EH (cell line): ENCODE measurements at regions not wholly inside any gene's neighbourhood (a gene's known extent, or its start where the extent isn't known, plus 50 kb on each side); places are given as distances from the start of the nearest gene placed in this dataset.

Source experiments
- DNase-seq: peaks from one replicate; pipeline ENCODE4 v3.0.0-alpha.2; 2015; ENCODE audit warnings: low read depth

DNA sequence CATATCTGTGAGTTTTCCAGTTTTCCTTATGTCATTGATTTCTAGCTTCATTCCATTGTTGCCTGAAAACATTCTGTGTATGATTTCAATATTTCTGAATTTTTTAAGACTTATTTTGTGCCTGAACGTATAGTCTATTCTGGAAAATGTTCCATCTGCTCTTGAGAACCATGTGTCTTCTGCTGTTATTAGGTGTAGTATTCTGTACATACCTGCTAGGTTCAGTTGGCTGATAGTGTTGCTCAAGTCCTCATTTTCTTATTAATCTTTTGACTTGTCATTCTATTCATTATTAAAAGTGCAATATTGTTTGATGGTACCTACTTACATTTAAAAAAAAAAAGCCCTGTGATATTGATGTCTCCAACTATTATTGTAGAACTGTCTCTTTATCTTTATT is 869.8 kb upstream of the MAN1A1 start:
- no peak for DNase-seq

DNA sequence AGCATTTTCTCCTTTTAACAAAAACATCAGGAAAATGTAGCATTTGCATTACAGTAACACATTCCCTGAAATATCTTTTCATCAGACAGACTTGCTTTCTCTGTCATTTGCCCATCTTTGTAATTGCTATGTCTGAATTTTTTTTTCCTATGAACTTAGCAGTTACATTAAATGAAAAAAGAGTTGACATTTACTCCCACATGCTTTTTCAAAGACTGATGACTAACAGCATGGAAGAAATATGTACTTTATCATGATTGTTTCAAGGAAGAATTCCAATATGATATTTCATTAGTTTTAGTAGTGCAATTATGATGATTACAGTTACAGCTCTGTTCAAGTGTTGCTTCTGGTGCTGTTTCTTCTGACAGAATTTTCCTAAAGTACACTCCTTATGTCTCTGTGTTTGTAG is 864.5 kb upstream of the MAN1A1 start:
- no peak for DNase-seq

DNA sequence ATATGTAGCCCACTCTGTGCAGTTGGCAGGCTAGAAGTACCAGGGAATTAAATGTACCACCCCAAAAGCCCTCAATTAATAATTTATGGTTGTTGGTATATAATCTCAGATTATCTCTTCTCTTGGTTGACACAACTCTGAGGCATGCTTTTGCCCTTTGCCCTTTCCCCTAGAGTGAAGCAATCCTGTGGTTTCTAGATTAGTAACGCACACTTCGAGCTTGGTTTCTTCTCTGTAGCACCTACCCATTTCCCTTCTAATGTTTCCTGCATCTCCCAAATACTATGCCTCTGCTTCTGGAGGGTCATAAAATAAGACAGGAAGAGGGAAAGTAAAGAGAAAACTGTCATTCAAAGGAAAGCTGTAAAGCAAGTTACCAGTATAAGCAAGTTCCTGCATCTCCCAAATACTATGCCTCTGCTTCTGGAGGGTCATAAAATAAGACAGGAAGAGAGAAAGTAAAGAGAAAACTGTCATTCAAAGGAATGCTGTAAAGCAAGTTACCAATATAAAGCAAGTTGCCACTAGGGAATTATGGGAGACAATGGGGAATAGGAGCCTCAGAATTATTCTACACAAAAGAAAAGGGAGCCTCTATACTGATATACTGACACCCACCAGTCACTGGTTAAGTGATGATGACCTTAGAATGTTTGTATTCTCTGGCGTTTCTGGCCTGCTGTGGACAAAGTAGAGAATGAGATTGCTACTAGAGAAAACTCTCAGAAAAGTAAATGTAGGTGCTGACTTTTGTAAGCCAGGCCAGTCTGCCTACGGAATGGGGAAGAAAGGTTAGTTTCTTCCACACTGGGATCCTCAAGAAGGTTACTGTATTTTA is 862.6 kb upstream of the MAN1A1 start:
- DNase-seq: no peak

DNA sequence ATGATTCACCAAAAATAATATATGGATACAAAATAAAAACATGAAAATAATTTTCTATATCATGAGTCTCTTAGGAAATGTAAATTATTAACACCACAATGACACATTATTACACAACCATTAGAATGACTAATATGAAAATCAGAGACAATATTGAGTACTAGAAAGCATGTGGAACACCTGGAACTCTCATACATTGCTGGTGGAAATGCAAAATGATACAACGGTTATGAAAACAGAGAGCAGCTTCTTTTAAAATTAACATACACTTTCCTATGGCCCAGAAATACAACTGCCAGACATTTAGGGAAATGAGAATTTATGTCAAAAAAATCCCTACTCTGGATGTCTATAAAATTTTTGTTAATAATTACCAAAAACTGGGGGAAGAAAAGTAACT is 853.3 kb upstream of the MAN1A1 start:
- DNase-seq: no peak

DNA sequence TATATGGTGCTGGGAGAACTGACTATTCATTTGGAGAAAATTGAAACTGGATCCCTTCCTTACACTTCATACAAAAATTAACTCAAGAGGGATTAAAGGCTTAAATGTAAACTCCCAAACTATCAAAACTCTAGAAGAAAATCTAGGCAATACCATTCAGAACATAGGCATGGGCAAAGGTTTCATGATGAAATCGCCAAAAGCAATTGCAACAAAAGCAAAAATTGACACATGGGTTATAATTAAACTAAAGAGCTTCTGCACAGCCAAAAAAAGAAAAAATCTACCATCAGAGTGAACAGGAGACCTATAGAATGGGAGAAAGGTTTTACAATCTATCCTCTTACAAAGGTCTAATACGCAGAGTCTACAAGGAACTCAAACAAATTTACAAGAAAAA is 851.3 kb upstream of the MAN1A1 start:
- DNase-seq: no peak

DNA sequence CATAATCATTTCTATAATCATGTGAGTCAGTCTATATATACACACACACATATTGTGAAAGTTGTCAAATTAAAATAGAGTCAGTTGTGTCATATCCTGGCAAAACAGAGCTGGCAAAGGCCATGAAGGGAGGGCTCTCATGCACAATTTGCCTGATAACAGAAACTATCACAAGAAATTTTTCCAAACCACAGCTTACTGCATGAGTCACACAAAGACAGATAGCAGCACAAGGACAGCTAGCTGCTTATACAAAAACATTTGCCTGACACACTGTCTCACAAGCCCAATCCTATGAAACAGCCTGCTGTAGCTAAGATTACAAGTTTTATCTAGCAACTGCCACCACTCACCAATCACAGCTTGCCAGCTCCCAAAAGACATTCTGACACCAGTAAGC is 848.5 kb upstream of the MAN1A1 start:
- DNase-seq: no peak

DNA sequence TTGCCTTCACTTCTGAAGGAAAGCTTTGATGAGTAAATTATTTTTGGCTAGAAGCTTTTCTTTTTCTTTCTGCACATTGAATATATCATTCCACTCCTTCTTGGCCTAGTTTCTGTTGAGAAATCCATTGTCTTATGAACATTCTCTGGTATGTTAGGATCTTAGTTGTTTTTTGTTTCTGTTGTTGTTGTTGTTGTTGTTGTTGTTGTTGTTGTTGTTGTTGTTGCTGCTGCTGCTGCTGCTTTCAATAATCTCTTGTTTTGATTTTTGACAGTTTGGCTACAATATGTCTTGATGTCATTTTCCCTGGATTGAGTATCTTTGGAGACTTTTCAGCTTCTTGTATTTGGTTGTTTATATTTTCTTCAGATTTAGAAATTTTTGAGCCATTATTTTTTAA is 836.5 kb upstream of the MAN1A1 start:
- no peak for DNase-seq

DNA sequence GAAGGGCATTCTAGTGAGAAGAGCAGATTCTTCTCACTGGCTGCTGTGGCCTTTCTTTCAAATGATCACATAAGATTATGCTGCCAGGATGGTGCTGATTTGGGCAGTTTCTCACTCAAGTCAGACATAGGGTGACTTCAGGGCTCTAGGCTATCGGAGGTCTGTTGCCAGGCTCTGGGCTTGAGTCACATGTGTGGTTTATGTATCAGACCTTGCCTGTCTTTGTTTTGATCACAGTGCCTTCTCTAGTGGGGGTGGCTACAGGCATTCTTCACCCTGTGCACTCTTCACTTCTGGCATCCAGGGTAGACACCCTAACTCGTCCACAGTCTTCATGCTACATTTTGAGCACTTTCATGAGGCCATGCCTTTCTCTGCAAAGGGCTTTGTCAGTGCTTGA is 823.7 kb upstream of the MAN1A1 start:
- no peak for DNase-seq

DNA sequence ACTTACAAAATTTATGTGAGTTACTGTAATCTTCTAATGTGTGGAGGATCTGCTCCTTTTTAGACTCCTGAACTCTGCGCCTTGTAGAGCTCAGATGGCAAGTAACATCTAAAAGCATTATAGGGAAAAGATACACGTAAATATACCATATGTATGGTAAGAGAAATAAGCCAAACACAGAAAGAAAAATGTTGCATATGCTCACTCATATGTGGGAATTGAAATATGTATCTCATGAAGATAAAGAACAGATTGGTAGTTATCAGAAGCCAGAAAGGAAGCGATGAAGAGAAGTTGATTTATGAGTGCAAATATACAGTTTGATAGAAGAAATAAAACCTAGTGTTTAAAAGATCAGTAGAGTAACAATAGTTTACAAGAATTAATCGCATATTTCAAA is 815.0 kb upstream of the MAN1A1 start:
- DNase-seq: no peak

DNA sequence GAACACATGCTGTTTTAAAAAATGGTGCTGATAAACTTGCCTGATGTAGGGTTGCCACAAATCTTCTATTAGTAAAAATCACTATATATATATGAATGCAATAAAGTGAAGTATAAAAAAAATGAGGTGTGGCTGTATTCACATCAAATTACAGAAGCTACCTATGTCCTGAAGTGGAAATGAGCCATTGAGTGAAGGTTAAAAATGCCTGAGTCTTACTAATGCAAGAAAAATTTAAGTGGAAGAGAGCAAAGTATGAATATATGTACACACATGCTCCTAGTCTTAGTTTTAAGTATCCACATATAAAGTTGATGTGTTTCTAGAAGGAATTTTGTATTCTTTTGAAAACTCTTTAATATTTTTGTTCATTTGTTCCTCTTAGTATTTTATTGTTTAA is 808.3 kb upstream of the MAN1A1 start:
- no peak for DNase-seq

DNA sequence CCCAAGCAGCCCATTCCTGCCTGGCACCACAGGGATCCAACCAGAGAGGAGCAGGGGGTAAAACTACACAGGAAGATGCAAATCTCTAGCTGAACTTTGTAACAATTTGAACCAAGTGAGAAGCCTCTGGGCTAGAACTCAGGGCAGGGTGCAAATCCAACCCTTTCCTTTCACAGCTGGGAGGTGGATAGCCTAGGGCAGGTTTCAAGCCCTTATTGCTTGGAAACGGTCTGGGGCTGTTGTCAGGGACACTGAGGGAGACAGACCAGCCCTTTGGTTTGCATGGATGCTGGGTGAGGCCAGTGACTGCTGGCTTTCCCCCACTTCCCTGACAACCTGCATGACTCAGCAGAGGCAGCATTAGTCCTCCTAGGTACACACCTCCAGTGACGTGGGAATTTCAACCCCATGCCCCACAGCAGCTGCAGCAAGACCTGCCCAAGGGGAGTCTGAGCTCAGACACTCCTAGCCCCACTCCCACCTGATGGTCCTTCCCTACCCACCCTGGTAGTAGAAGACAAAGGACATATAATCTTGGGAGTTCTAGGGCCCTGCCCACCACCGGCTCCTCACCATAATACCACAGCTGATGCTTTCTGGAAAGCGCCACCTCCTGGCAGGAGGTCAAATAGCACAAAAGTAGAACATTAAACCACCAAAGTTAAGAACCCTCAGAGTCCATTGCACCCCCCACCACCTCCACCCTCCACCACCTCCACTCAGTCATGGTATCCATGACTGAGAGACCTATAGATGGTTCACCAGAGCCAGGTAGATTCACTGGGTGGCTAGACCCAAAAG is 797.7 kb upstream of the MAN1A1 start:
- DNase-seq: no peak

DNA sequence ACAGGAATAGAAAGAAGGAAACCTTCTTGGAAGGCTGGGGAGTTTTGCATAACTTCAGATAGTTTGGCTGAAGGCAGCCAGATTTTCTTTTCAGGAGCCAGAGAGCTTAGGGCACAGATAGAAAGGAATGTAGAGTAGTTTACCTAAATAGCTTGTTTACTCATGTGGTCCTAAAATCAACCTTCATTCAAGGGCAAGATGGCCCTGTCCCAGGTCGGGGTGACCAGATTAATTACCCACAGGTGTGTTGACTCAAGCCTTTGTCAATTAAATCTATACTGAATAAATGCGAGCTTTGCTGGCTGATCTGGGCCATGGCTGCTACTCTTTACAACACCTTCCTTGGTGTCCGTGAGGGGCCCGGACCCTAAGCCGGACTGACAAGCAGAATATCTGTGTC is 792.0 kb upstream of the MAN1A1 start:
- DNase-seq: no peak

DNA sequence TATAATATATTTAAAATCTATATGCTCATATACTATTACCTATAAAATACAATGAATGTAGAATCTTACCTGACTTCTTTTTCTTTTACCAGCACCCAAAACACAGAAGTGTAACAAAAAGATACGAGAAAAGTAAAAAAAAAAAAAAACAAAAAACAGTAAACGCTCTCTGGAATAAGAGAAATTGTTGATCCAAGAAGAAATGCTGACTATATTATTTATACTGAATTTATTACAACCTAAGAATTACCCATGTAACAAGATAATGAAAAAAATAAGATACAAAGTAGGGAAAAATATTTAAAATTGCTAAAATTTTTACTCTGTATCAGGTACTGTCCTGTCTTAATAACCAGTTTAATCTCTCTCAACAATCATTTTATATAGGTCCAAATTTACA is 787.9 kb upstream of the MAN1A1 start:
- DNase-seq: no peak

DNA sequence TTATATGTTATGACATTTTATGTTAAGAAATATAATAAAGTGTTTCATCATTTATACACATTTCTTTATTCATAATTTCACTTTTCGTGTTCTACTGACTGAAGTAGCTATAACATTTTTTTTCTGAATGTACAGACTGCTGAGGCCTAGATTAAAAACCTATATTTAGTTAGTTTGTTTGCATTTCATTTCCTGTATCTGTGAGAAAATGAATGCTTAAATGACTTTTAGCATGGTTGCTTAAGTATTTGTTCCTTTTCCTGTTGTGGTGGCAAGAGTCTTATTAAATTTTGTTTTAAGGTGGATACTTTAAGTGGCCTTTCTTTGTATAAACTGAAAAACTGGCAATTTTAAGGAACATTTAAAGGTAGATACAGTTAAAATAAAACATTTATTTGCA is 779.7 kb upstream of the MAN1A1 start:
- DNase-seq: no peak

DNA sequence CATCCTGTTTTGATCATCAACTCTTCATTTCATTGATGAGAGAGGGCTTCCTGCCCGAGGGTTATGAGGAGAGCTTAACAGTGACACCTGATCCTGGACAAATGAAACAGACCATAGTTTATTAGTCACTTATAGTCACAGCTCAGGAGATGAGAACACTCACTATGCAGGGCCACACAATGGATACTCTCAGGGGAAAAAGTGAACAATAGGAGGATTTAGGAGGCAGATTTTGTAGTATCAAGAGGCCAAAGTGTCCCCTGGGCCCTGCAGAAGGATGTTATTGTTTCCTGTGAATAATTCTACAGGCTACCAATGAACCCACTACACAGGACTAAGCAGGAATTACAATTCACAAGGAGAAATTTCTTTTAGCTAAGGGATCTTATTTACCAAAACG is 772.8 kb upstream of the MAN1A1 start:
- no peak for DNase-seq

DNA sequence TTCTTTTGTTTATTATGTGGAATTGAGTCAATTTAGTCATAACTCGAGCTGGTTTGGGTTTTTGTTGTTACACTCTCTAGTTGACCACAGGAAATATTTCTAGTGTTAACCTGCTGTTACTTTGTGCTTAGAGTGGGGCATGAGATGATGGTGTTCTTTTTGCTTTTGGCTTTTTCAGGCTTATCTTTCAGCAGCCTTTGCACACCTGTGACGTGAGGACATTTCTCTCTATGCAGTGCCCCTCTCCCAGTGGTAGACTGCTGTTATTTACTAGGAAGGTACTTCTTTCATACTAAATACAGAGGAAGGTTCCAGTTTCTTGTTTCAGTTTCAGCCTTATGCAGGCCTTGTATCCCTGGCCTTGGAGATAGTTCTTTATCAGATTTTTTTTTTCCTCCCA is 766.8 kb upstream of the MAN1A1 start:
- no peak for DNase-seq

DNA sequence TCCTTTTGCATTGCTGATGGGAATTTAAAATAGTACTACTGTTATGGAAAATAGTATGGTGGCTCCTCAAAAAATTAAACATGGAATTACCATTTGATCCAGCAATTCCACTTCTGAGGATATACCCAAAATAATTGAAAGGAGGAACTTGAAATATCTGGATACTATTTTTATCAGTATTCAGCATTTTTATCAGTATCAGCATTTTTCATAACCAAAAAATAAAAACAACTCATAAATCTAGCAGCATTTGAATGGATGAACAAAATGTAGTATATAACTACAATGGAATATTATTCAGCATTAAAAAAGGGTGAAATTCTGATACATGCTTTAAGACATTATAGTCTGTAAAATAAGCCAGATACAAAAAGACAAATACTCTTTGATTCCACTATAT is 763.4 kb upstream of the MAN1A1 start:
- no peak for DNase-seq

DNA sequence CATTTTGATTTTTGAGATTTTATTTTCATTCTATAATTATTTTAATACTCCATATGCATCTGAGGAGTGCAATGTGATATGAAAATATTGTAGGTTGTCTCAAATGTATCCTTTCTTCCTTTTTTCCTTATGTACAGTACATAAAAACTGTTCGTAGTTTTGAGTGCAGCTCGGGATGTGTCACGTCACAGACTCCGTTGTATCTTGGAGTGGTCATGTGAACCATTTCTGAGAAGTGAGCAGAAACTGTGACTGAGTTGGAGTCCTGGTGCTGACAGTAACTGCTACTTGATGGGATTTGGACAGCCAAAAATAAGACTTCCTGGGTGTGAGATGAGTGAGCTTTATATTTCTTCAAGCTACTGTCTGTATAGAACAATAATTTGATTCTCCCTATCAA is 761.4 kb upstream of the MAN1A1 start:
- DNase-seq: no peak

DNA sequence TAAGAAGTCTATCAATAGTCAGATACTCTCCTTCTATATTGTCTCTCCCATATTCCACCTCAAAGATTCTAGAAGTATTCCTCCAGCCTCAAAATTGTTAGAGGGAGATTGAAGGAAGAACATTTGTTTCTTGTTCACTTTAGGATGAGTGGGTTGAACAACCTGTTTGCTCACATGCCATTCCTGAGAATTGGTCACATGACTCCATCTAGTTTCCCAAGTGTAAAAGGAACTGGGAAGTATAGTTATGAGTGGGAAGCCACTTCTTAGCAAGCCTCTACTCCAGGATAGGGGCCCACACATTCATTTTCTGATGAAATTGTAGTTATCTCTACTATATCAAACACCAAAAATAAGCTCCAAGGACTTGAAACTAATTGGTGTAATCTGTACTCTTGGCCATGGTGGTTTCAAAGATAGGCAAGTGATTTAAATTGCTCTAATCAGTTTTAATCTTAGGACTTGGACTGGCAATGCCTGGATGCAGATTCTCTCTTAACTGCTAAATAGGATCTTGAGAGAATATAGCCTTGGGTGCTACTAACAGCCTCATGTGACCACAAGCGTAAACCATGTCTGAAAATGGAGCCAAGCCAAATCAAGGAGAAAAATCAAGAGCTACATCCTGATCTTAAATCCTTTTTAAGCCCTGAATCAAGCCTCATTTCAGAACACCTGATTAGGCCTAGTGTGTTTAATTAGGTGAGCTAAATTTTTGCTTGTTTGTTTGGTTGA is 758.7 kb upstream of the MAN1A1 start:
- DNase-seq: no peak

DNA sequence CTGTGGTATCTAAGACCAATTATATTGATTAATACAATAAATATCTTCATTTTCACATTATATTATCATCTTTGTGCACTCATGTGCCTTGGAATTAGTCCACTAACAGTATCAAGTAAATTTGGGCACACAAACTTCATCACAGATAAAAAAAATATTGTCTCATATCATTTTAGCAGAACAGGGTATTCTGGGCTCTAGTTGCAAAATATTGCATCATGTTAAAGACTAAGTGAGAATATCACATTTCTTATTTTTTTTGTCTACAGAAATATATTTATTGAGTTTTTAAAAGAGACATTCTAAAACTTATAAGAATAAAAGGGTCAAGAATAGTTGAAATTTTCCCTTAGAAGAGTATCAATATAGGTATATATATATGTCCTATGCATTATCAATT is 754.1 kb upstream of the MAN1A1 start:
- DNase-seq: no peak

DNA sequence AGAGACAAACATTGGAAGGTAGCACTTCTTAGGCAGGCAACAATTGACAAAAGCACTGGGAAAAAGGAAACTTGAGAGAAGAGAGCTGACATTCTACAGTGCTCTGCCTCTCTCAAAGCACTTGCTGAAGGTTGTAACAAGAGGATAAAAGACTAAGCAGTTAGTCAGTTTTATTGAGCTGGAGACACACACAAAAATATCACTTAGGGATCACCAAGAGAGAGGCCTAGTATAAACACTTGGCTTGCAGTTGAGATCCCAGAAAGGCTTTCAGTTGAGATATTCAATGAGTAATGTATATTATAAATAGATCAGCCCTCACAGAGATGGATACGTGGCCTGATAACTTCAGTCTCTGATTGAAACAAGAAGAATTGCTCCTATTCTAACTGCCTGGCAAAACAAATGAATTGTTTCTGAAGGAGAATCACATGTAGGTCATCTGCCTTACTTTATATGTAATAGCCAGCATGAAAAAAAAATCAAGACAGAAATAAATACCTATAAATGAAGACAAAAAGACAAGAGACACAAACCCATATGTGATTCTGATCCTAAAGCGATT is 747.2 kb upstream of the MAN1A1 start:
- no peak for DNase-seq

DNA sequence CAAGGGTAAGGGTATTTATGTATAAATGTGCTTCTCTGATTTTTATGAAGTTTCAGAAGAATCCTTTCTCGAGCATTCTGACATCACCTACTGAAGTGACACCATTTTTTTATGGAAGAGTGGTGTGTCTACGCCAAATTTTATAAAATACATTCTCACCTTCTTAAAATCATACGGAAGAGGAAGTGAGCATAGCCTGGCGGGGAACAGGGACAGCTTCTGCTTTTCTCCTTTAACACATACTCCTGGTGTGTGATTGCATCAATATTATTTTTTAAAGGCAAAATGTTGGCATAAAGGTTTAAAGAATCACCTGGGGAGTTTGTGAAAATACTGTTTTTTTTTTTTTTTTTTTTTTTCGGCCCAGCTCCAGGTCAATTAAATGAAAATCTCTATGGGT is 733.6 kb upstream of the MAN1A1 start:
- DNase-seq: no peak

DNA sequence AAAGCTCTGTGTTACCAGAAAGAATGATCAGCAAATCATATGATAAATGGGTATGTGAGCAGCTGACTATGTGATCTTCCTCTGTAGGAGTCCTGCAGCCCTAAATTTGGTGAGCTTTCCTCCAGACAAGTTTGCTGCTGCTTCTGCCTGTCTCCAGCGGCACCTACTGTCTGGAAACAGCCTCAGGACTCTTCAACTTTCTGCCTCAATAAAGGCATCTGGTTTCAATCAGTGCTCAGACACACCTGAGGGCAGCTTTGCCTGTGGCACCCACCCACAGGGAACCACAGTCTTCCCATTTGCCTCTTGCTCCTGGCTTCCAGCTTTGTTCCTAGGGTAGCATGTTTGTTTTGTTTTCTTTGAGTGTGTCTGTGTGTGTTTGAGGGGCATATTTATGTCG is 727.9 kb upstream of the MAN1A1 start:
- DNase-seq: no peak
